CD4-positive, alpha-beta T cell treated with Interleukin-4 for 1 hour (primary cell): ENCODE measurements at regions not wholly inside any gene's neighbourhood (a gene's known extent, or its start where the extent isn't known, plus 50 kb on each side); places are given as distances from the start of the nearest gene placed in this dataset.

Experiments used
- DNase-seq, 2 donors: peaks; one replicate each; pipeline ENCODE4 v3.0.0-alpha.2; 2020 to 2022

DNA sequence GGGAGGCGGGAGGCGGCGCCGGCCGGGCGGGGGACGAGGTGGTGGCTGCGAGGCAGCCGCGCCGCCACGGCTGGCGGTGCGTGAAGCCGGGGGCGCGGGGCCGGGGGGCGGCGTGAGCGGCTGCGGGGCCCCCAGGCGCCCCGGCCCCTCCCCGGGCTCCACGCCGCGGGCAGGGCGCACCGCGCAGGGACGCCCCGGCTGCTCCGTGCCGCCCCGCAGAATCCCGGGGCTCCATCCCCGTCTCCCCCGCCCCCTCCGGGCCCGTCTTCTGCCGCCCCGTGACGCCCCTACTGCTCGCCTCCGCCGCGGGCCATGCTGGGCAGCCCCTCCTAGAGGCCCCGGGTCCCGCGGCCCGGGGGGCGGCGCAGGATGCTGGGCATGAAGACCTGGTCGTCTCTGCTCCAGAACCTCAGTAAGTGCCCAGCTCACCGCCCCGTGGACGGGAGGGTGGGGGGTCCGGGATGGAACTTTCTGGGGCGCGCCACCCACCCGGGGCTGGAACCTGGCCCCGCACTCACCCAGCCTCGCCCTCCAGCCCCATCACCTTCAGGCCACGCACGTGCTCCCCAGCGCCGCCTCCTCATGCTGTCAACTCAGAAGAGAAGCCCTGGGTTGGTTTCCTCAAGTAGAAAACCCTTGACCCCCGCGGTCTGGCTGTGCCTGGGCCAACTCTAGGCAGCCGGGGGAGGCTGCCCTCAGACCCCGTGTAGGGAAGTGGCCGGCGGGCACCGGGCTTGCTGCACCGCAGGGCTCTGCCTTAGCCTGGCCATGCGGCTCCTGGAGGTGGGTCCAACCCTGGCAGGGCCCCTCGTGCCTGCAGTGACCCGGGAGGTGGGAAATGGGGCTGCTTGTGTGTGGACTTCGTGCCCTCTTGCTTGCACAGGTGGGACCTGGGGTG is 150.2 kb upstream of the GSE1 start:
- DNase-seq, result no peak

- no peak for DNase-seq
Observed at GRCh38 chr16:85463672-85464382, 149.3 kb upstream of the GSE1 start.

DNA sequence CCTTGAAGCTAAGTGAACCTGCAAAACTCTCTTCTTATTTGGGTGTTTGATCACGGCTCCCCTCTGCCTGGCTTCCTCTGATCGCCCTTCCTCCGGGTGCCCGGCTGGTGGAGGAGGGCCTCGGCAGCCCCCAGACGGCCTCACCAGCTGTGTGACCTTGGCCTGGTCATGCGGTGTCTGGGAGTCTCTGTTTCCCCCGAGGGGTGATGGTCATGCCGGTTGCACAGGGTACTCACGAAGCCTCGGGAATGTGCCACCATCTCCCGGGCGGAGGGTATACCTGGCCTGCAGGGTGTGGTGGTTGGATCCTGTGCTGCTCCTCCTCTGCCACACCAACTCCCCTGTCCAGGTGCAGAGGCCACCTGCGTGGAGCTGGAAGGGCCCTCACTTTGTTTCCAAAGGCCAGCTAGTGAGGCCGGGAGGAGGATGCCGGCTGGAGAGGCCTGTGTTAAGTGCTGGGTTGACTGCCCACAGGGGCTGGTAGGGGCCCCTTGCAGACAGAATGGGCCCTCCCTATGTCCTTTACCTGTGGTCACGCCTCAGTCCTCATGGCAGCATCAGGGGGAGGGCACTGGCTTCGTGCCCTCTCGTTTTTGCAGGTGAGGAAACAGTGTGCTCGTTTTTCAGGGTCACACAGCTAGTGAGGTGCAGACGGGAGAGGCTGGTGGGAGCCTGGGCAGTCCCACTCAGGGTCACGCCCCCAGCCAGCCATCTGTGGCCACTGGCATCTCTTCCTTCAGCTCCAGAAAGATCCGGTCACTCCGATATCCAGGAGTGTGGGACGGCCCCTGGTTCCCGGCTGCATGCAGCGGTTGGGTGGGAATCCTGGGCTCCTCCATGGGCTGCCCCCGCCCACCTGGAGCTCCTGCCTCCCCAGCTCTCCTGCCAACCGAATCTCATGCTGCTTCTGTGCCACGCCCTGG is 148.5 kb upstream of the GSE1 start:
- DNase-seq, result no peak

GRCh38 chr16:85465328-85466303 is 147.5 kb upstream of the GSE1 start:
- no peak for DNase-seq

DNA sequence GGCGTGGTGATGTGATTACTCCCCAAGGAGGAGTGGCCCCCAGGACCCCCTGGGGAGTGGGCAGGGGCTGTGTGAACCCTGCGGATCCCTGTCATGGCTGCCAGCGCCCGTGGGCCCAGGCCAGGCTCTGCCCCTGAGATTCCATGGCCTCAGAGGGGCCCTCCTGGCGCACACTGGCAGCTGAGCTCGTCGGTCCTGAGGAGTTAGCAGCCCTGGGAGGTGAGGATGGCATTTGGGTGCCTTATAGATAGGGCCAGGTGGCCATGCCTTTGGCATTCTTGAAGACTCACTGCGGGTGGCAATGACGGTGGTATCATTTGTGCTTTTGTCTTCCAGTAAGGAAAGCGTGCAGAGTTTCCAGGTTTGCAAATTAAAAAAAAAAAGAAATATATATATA is 146.8 kb upstream of the GSE1 start:
- no peak for DNase-seq

DNA sequence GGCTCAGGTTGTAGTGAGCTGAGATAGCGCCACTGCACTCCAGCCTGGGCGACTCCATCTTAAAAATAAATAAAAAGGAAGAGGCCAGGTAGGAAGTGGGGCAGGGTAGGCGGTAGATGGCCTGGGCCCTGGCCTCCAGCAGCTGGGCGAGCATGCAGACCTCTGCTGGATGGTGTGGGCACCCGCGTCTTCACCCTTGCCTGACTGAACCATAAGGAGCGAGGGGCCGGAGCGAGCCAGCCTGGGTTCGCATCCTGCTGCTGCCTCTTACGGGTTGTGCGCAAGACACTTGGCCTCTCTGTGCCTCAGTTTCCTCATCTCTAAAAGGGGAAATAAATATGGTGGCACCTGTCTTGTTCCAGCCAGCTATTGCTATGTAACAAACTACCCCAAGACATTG is 146.1 kb upstream of the GSE1 start:
- no peak for DNase-seq

DNA sequence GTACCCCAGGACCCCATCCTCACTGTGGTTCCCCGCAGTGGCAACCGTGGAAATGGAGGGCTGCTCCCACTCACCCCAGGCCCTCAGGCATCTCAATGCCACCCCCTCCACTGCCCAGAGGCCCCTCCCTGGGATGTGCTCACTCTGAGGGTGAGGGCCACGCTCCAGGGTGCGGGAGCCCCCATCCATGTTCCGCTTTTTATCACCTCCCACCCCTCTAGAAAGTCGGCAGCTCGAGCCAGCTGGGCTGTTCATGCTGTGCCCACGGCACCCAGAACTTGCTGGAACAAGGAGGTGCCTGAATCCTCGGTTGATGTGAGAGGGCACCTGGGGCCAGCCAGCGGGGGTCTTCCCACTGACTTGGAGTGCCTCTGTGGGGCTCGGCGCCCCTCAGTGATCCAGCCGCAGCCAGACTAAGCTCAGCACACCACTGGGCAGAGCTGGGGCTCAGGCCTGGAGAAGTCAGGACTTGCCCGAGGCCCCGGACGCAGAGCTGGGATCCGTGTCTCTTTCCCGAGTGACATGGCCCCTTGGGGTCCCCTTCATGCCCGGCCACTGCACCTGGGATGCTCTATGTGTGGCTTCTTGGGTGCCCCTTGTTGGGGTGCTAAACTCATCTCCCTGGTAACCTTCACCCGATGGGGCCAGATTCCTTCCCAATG is 143.1 kb upstream of the GSE1 start:
- DNase-seq, result no peak

DNA sequence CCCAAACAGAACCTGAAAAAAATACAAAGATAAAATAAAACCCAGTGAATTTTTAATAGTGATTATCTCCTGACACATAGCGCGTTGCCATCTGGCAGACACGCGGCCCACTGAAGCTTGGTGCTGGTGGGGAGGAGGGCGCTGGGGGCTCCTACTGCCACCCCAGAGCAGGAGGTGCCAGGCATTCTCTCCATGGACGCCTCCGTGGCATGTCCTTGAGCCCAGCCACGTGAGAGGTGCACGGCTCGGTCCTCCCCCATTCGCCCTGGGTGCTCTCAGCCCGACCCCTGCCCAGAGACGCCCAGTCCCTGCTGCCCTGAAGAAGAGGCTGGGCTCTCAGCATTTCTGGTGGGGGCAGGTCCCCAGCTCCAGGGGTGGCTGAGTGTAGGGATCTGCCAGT is 142.2 kb upstream of the GSE1 start:
- no peak for DNase-seq

DNA sequence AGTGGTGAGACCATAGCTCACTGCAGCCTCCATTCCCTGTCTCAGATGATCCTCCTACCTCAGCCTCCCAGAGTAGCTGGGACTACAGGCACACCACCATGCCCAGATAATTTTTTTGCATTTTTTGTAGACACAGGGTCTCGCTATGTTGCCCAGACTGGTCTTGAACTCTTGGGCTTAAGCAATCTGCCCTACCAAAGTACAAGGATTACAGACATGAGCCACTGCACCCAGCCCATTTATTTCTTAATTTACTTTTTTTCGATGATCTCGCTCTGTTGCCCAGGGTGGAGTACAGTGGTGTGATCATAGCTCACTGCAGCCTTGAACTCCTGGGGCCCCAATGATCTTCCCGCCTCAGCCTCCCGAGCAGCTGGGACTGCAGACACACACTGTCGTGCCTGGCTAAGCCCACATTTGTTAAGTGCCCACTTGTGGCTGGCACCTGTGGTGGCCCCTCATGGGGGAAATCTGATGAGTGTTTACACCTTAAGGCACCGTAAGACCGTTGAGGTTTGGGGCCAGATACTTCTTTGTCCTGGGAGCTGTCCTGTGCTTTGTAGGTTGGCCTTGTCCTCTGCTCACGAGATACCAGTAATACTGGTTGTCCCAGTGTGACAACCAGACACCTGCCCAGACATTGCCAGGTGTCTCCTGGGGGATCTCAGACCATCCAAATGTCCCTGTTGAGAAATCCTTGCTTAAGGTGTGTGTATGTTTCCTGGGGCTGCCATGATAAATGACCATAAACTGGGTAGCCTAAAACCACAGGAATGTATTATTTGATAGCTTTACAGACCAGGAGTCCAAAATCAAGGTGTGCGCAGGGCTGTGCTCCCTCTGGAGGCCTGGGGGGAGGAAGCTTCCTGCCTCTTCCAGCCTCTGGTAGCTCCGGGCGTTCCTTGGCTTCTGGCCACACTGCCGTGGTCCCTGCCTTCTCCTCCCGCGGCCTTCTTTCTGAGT is 141.4 kb upstream of the GSE1 start:
- DNase-seq, result no peak

DNA sequence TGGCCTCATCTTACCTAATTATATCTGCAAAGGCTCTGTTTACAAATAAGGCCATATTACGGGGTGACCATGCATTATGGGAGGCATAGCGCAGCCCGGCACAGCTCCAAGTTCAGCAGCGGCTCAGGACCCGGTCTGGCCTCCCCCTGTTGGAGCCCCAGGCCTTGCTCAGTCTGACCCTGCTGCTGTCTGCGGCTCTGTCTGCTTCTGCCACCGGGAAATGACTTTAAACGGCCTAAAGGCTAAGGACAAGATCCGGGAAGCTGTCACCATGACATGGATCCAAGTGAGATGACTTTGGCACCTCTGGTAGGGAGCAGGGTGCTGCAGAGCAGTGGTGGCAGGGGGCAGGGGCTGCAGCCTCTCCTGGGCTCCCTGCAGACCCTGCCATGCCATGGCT is 140.6 kb upstream of the GSE1 start:
- no peak for DNase-seq

GRCh38 chr16:85473323-85473722 is 139.8 kb upstream of the GSE1 start:
- no peak for DNase-seq

DNA sequence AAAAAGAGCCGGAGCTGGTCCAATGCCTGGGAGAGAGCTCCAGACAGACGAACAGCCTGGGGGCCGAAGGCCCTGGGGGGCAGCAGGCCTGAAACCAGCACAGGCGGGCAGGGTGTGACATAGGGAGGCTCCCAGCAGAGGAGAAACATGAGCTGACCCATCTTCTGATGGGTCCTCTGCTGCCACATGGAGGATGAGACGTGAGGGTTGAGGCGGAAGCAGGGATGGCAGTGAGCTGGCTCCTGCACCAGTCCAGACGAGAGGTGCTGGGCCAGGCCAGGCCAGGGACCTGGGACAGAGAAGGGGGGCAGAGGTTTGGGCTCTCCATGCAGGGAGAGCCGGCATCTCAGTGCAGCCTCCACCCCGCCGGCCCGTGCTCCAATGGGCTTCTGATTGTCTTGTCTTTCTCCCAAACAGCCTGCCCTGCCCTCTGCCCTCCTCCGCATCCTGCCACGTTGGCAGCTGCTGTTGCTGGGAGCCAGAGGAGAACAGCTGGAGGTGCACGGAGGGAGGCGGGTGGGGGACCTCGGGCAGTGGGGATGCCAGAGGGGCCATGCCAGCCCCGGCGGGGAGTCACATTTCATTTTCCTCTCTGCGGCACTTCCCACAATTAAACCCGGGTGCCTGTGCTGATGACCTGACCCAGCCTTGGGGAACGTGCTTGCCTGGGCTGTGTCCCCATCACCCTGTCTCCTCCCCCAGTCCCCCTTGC is 139.1 kb upstream of the GSE1 start:
- no peak for DNase-seq

DNA sequence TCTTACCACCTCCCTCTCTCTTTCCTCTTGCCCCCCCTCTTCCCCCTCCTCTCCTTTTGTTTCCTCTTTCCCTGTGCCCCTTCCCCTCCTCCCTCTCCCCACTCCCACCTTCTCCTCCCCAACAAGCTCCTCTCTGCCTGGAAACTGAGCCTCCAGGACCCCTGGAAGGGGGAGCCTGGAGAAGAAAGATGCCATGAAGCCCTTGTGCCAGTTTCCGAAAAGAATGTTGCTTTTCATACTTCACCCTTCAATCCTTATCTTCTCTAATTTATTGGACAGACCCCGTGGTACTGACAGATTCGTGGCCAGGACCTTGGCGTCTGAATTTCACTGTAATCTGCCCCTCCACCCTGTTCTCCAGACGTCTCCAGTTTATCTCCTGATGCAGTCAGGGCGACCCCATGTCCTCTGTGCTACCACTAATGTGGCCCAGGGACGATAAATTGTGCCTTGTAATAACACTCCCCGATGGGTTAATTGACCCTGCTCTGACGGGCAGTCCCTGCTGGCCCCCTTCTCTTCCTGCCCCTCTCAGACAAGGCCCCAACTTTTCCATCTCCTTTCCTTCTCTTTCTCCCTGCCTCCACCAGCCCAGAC is 138.4 kb upstream of the GSE1 start:
- no peak for DNase-seq

DNA sequence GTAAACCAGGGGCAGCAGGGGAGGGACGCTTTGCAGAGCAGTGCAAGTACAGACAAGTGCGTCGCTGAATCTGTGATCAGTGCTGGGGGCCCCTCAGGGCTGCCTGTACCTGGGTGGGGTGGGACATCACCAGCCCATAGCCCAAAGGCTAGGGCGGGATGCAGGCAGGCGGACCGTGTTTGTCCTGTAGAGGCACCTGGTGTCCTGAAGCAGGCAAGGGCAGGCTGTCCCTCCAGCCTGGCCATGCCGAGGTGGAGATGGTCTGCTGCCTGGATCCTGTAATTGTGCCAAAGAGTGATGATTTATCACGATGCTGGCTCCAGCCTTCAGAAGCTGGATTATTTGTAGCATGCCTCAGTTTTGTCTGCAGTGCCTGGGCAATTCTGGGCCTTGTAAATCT is 137.9 kb upstream of the GSE1 start:
- no peak for DNase-seq

DNA sequence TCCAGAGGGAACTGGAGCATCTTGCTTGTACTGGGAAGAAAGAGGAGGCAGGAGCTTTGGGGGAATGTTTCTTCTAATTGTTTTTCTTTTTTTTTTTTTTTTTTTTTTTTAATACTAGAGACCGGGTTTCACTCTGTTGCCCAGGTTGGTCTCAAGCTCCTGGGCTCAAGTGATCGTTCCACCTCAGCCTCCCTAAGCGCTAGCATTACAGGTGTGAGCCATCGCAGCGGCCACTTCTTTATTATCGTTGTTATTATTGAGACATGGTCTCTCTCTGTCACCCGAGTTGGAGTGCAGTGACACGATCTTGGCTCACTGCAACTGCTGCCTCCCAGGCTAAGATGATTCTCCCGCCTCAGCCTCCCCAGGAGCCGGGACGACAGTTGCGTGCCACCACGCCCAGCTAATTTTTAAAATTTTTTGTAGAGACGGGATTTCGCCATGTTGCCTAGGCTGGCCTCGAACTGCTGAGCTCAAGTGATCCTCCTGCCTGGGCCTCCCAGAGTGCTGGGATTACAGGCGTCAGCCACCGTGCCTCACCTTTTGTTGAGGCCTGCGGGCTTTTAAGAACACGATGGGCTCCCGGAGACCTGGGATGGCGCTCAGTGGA is 137.3 kb upstream of the GSE1 start:
- no peak for DNase-seq

DNA sequence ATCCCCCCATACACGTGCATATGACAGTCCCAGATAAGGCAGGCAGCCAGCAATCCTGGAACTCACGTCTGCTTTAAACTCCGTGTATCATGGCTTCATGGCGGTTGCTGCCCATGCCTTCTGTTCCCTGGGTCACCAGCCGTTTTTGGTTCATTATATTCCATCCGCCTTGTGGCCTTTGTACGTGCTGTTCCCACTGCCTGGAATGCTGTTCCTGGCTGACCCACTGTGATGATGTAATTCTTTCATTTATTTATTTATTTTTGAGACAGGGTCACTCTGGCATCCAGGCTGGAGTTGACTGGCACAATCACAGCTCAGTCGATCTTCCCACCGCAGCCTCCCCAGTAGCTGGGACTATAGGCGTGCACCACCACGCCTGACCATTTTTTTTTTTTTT is 136.7 kb upstream of the GSE1 start:
- DNase-seq, result no peak

DNA sequence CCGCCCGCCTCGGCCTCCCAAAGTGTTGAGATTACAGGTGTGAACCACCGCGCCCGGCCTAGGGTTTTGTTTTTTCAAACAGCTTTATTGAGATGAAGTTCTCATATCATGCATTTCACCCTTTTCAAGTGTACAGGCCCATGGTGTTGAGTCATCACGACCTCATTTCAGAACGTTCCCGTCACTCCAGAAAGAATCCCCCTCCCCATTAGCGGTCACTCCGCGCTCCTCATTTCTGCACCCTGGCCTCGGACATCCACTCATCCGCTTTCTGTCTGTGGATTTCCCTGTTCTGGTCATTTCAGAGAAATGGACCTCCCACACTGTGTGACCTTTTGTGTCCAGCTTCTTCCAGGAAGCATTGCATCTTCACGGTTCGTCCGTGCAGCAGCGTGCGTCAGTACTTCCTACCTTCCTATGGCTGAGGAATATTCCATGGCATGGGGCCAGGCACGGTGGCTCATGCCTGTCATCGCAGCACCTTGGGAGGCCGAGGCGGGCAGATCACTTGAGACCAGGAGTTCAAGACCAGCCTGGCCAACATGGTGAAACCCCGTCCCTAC is 135.2 kb upstream of the GSE1 start:
- no peak for DNase-seq

GRCh38 chr16:85479972-85480726 is 133.0 kb upstream of the GSE1 start:
- DNase-seq, result peak; percentile 4 to 42
